ENCODE measurements at regions not wholly inside any gene's neighbourhood (a gene's known extent, or its start where the extent isn't known, plus 50 kb on each side); places are given as distances from the start of the nearest gene placed in this dataset.

DNA sequence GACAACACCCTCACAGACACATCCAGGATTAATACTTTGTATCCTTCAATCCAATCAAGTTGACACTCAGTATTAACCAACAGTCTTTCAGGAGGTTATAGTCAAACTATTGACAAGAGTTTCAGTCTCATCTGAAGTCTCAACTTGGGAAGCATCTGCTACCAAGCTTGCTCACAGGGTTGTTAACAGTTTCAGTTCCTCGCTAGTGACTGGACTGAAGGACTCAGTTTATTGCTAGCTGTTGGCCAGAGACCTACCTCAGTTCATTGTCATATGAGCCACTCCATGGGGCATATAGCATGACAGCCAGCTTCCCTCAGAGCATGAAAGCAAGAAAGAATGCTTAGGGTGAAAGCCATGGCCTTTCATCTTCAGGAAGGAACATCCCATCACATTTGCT is 228.6 kb downstream of the EPHA4 start:
- TF ChIP-seq, protein P1, sequence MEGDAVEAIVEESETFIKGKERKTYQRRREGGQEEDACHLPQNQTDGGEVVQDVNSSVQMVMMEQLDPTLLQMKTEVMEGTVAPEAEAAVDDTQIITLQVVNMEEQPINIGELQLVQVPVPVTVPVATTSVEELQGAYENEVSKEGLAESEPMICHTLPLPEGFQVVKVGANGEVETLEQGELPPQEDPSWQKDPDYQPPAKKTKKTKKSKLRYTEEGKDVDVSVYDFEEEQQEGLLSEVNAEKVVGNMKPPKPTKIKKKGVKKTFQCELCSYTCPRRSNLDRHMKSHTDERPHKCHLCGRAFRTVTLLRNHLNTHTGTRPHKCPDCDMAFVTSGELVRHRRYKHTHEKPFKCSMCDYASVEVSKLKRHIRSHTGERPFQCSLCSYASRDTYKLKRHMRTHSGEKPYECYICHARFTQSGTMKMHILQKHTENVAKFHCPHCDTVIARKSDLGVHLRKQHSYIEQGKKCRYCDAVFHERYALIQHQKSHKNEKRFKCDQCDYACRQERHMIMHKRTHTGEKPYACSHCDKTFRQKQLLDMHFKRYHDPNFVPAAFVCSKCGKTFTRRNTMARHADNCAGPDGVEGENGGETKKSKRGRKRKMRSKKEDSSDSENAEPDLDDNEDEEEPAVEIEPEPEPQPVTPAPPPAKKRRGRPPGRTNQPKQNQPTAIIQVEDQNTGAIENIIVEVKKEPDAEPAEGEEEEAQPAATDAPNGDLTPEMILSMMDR (IDR thresholded peaks at IDR 0.05; ENCODE audit: extremely low read depth, low read depth, low read length), result no peak

GRCh38 chr2:221345516-221345915 is 226.6 kb downstream of the EPHA4 start:
- H3K36me3 ChIP-seq (ENCODE audit: insufficient read depth, low read length), result no peaks in the 10 kb centered on the region
- DNase-seq (ENCODE audit: insufficient read length, low spot score, missing footprints), result no peak
- no peaks in the 10 kb centered on the region for H3K9me3 ChIP-seq (ENCODE audit: low read depth, low read length)
- no peaks in the 10 kb centered on the region for H3K27me3 ChIP-seq (ENCODE audit: insufficient read depth, low read length)
- no peak overlapping the region for H3K27ac ChIP-seq (ENCODE audit: low read depth, low read length)
- H3K4me3 ChIP-seq (ENCODE audit: insufficient read depth, low read length), result no peak overlapping the region
- no peak overlapping the region for H3K4me2 ChIP-seq (ENCODE audit: insufficient read depth, low read length)
- no peaks in the 10 kb centered on the region for H4K20me1 ChIP-seq (ENCODE audit: insufficient read depth, low read length)
- TF ChIP-seq, protein P1 (IDR thresholded peaks at IDR 0.05; ENCODE audit: extremely low read depth, low read depth, low read length), result no peak
- no peak overlapping the region for H2AFZ ChIP-seq (ENCODE audit: low read length)
- no peaks in the 10 kb centered on the region for H3K79me2 ChIP-seq (ENCODE audit: insufficient read depth, low read length)
- no peaks in the 10 kb centered on the region for H3K4me1 ChIP-seq (ENCODE audit: insufficient read depth, low read length)

More for the DNA sequence above, 228.6 kb downstream of the EPHA4 start:
- Histone ChIP-seq H4K20me1 (ENCODE audit: insufficient read depth, low read length) (no peaks in the 10 kb centered on the region), H3K79me2 (ENCODE audit: insufficient read depth, low read length) (no peaks in the 10 kb centered on the region), H2AFZ (ENCODE audit: low read length) (no peak overlapping the region), H3K36me3 (ENCODE audit: insufficient read depth, low read length) (no peaks in the 10 kb centered on the region), H3K9me3 (ENCODE audit: low read depth, low read length) (no peaks in the 10 kb centered on the region), H3K27ac (ENCODE audit: low read depth, low read length) (no peak overlapping the region), H3K4me1 (ENCODE audit: insufficient read depth, low read length) (no peaks in the 10 kb centered on the region), H3K27me3 (ENCODE audit: insufficient read depth, low read length) (no peaks in the 10 kb centered on the region), H3K4me2 (ENCODE audit: insufficient read depth, low read length) (no peak overlapping the region), H3K4me3 (ENCODE audit: insufficient read depth, low read length) (no peak overlapping the region)
- no peak for DNase-seq (ENCODE audit: insufficient read length, low spot score, missing footprints)

DNA sequence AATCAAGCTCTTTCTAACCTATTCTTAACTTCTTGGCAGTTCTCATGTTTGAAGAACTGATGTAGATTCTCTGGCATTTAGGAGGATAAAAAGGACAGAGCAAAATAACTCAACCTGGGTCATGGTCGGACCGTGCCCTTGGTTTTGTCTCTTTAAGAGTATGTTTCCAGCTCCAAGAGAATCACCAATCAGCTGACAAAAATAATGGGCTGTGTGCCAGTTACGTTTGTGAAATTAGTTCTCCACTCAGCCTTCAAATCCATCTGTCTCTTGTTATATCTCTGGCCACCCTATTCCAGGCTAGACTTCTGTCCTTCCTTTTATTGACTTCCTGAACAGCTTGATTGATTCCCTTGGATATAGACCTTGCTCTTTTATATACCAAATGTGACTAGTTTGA is 225.7 kb downstream of the EPHA4 start:
- no peaks in the 10 kb centered on the region for H4K20me1 ChIP-seq (ENCODE audit: insufficient read depth, low read length)
- H3K27me3 ChIP-seq (ENCODE audit: insufficient read depth, low read length), result no peaks in the 10 kb centered on the region
- H3K9me3 ChIP-seq (ENCODE audit: low read depth, low read length), result no peaks in the 10 kb centered on the region
- H3K4me3 ChIP-seq (ENCODE audit: insufficient read depth, low read length), result no peak overlapping the region
- no peak overlapping the region for H3K27ac ChIP-seq (ENCODE audit: low read depth, low read length)
- no peaks in the 10 kb centered on the region for H3K36me3 ChIP-seq (ENCODE audit: insufficient read depth, low read length)
- DNase-seq (ENCODE audit: insufficient read length, low spot score, missing footprints), result no peak
- TF ChIP-seq, protein P1 (IDR thresholded peaks at IDR 0.05; ENCODE audit: extremely low read depth, low read depth, low read length), result no peak
- H3K4me1 ChIP-seq (ENCODE audit: insufficient read depth, low read length), result no peaks in the 10 kb centered on the region
- no peaks in the 10 kb centered on the region for H3K79me2 ChIP-seq (ENCODE audit: insufficient read depth, low read length)
- no peak overlapping the region for H3K4me2 ChIP-seq (ENCODE audit: insufficient read depth, low read length)
- H2AFZ ChIP-seq (ENCODE audit: low read length), result no peak overlapping the region

GRCh38 chr2:221347471-221347870 is 224.6 kb downstream of the EPHA4 start:
- H3K4me2 ChIP-seq (ENCODE audit: insufficient read depth, low read length), result no peak overlapping the region
- H2AFZ ChIP-seq (ENCODE audit: low read length), result no peak overlapping the region
- peak; percentile 14 for DNase-seq (ENCODE audit: insufficient read length, low spot score, missing footprints)
- H3K79me2 ChIP-seq (ENCODE audit: insufficient read depth, low read length), result no peaks in the 10 kb centered on the region
- no peaks in the 10 kb centered on the region for H3K9me3 ChIP-seq (ENCODE audit: low read depth, low read length)
- TF ChIP-seq, protein P1 (IDR thresholded peaks at IDR 0.05; ENCODE audit: extremely low read depth, low read depth, low read length), result no peak
- H3K27me3 ChIP-seq (ENCODE audit: insufficient read depth, low read length), result no peaks in the 10 kb centered on the region
- H3K36me3 ChIP-seq (ENCODE audit: insufficient read depth, low read length), result no peaks in the 10 kb centered on the region
- H3K27ac ChIP-seq (ENCODE audit: low read depth, low read length), result no peak overlapping the region
- no peak overlapping the region for H3K4me3 ChIP-seq (ENCODE audit: insufficient read depth, low read length)
- no peaks in the 10 kb centered on the region for H3K4me1 ChIP-seq (ENCODE audit: insufficient read depth, low read length)
- no peaks in the 10 kb centered on the region for H4K20me1 ChIP-seq (ENCODE audit: insufficient read depth, low read length)
